ENCODE measurements at regions not wholly inside any gene's neighbourhood (a gene's known extent, or its start where the extent isn't known, plus 50 kb on each side); places are given as distances from the start of the nearest gene placed in this dataset.

GRCh38 chr5:122707796-122708195 is 67.1 kb upstream of the SNX2 start:
- no peak for TF ChIP-seq CTCF (IDR thresholded peaks at IDR 0.05; ENCODE audit: control insufficient read depth, extremely low read depth, insufficient read depth)
- no peak overlapping the region for H3K4me3 ChIP-seq (ENCODE audit: low read depth, low read length)
- DNase-seq (ENCODE audit: low read depth): no peak

- no peak overlapping the region for H3K4me3 ChIP-seq (ENCODE audit: low read depth, low read length)
- no peak for DNase-seq (ENCODE audit: low read depth)
- TF ChIP-seq CTCF (IDR thresholded peaks at IDR 0.05; ENCODE audit: control insufficient read depth, extremely low read depth, insufficient read depth): no peak
These were observed 61.8 kb upstream of the SNX2 start for GRCh38 chr5:122713041-122713440.

- no peak for DNase-seq (ENCODE audit: low read depth)
- no peak overlapping the region for H3K4me3 ChIP-seq (ENCODE audit: low read depth, low read length)
- TF ChIP-seq CTCF (IDR thresholded peaks at IDR 0.05; ENCODE audit: control insufficient read depth, extremely low read depth, insufficient read depth): no peak
These were observed 59.8 kb upstream of the SNX2 start for GRCh38 chr5:122715095-122715494.

- no peak for DNase-seq (ENCODE audit: low read depth)
- no peak for TF ChIP-seq CTCF (IDR thresholded peaks at IDR 0.05; ENCODE audit: control insufficient read depth, extremely low read depth, insufficient read depth)
- no peak overlapping the region for H3K4me3 ChIP-seq (ENCODE audit: low read depth, low read length)
These were observed 56.3 kb upstream of the SNX2 start for GRCh38 chr5:122718611-122719010.

- no peak overlapping the region for H3K4me3 ChIP-seq (ENCODE audit: low read depth, low read length)
- TF ChIP-seq CTCF (IDR thresholded peaks at IDR 0.05; ENCODE audit: control insufficient read depth, extremely low read depth, insufficient read depth): no peak
- DNase-seq (ENCODE audit: low read depth): no peak
These were observed 54.7 kb upstream of the SNX2 start for GRCh38 chr5:122719991-122720746.

GRCh38 chr5:122721127-122721526 is 53.8 kb upstream of the SNX2 start:
- DNase-seq (ENCODE audit: low read depth): no peak
- no peak for TF ChIP-seq CTCF (IDR thresholded peaks at IDR 0.05; ENCODE audit: control insufficient read depth, extremely low read depth, insufficient read depth)
- no peak overlapping the region for H3K4me3 ChIP-seq (ENCODE audit: low read depth, low read length)

- no peak for TF ChIP-seq CTCF (IDR thresholded peaks at IDR 0.05; ENCODE audit: control insufficient read depth, extremely low read depth, insufficient read depth)
- no peak for DNase-seq (ENCODE audit: low read depth)
- H3K4me3 ChIP-seq (ENCODE audit: low read depth, low read length): no peak overlapping the region
These were observed 52.5 kb upstream of the SNX2 start for GRCh38 chr5:122722341-122722740.
